ENCODE measurements at regions not wholly inside any gene's neighbourhood (a gene's known extent, or its start where the extent isn't known, plus 50 kb on each side); places are given as distances from the start of the nearest gene placed in this dataset.

- Histone ChIP-seq H3K27me3 (ENCODE audit: control insufficient read depth, insufficient read depth, low read length) (no peaks in the 10 kb centered on the region), H3K9me3 (ENCODE audit: control insufficient read depth in 2 of 3, insufficient read depth in 1 of 3, low read length in 3 of 3) (no peaks in the 10 kb centered on the region), H3K4me3 (ENCODE audit: low read length in 3 of 3) (no peak overlapping the region), H3K4me1 (ENCODE audit: control insufficient read depth in 2 of 3, insufficient read depth in 2 of 3, low read depth in 1 of 3, low read length in 3 of 3) (no peaks in the 10 kb centered on the region), H3K27ac (ENCODE audit: low read depth in 2 of 2, low read length in 2 of 2) (no peak overlapping the region), H3K9ac (ENCODE audit: low read length in 3 of 3) (no peak overlapping the region), H3K36me3 (ENCODE audit: control insufficient read depth in 2 of 3, insufficient read depth in 3 of 3, low read length in 3 of 3) (no peaks in the 10 kb centered on the region)
- FAIRE-seq (no peak), DNase-seq (no peak)
- intact Hi-C loops (cut with DNase I) = no loop called here
- TF ChIP-seq CTCF (IDR thresholded peaks at IDR 0.05; ENCODE audit: borderline replicate concordance, extremely low read depth, insufficient read depth) = no peak
Observed at GRCh38 chr5:91269198-91269597, 113.9 kb downstream of the ARRDC3 start.

DNA sequence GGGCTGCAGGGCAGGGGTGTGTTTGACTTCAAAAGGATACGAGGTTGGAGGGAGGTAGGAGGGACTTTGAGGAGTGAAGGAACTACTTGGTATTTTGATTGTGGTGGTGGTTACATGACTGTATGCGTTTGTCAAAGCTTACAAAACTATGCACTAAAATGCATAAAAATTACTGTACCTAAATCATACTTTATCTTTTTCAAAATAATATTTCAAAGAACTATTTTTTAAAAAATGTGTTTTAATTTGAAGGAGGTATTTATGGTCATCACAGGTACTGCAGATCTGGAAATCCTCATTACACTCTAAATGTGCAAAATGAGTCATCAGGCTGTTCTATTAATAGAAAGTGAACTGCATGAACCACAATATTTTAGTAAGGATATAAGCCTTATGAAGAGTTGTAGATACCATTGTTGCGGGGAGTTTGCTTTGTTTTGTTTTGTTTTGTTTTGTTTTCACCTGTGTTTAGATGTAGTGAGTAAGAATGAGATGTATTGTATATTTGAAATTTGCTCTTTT, 116.9 kb downstream of the ARRDC3 start:
- intact Hi-C loops (cut with DNase I) = no loop called here
- TF ChIP-seq CTCF (IDR thresholded peaks at IDR 0.05; ENCODE audit: borderline replicate concordance, extremely low read depth, insufficient read depth) = no peak
- no peaks in the 10 kb centered on the region for H3K9me3 ChIP-seq (ENCODE audit: control insufficient read depth in 2 of 3, insufficient read depth in 1 of 3, low read length in 3 of 3)
- no peaks in the 10 kb centered on the region for H3K4me1 ChIP-seq (ENCODE audit: control insufficient read depth in 2 of 3, insufficient read depth in 2 of 3, low read depth in 1 of 3, low read length in 3 of 3)
- H3K27ac ChIP-seq (ENCODE audit: low read depth in 2 of 2, low read length in 2 of 2) = no peak overlapping the region
- DNase-seq (peak in 1 of 5 donors; percentile 7), FAIRE-seq (peak; percentile 83)
- no peaks in the 10 kb centered on the region for H3K27me3 ChIP-seq (ENCODE audit: control insufficient read depth, insufficient read depth, low read length)
- no peak overlapping the region for H3K4me3 ChIP-seq (ENCODE audit: low read length in 3 of 3)
- H3K9ac ChIP-seq (ENCODE audit: low read length in 3 of 3) = no peak overlapping the region
- H3K36me3 ChIP-seq (ENCODE audit: control insufficient read depth in 2 of 3, insufficient read depth in 3 of 3, low read length in 3 of 3) = no peaks in the 10 kb centered on the region

DNA sequence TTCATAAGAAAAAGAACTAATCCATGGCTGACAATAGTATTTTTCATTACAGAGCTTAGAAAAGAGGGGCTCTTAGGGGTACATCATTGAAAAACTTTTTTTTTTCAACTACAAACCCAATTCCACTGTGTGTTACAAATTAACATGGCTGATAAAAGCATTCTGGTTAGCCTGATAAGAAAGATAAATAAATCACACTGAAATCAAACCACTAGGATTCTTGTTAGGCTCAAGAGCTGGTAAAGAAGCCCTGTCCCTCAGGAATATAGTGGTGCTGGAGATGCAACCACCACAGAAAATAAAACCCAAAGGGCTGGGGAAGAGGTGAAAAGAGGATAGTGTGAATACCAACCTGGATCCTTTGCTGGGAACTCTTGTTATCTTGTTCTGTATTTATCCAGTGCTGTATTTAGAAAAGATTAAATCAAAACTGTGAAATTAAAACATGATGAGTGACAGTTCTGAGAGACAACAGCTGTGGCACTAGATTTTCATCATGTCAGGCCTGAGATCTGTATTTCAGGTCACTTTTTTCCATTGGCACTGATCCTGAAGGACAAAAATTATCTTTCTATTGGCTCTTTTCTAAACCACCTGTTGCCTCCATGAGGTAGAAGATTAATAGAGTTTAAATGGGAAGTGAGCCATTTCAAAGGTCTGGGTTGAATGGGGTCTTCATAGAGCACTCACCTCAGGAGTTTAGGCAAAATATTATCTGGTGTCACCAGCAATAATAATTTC, 118.6 kb downstream of the ARRDC3 start:
- DNase-seq = no peak
- intact Hi-C loops (cut with DNase I) = no loop called here
- H3K4me3 ChIP-seq (ENCODE audit: low read length in 3 of 3) = no peak overlapping the region
- H3K27me3 ChIP-seq (ENCODE audit: control insufficient read depth, insufficient read depth, low read length) = no peaks in the 10 kb centered on the region
- FAIRE-seq = no peak
- H3K36me3 ChIP-seq (ENCODE audit: control insufficient read depth in 2 of 3, insufficient read depth in 3 of 3, low read length in 3 of 3) = no peaks in the 10 kb centered on the region
- no peak for TF ChIP-seq CTCF (IDR thresholded peaks at IDR 0.05; ENCODE audit: borderline replicate concordance, extremely low read depth, insufficient read depth)
- H3K9ac ChIP-seq (ENCODE audit: low read length in 3 of 3) = no peak overlapping the region
- H3K4me1 ChIP-seq (ENCODE audit: control insufficient read depth in 2 of 3, insufficient read depth in 2 of 3, low read depth in 1 of 3, low read length in 3 of 3) = no peaks in the 10 kb centered on the region
- H3K9me3 ChIP-seq (ENCODE audit: control insufficient read depth in 2 of 3, insufficient read depth in 1 of 3, low read length in 3 of 3) = no peaks in the 10 kb centered on the region
- H3K27ac ChIP-seq (ENCODE audit: low read depth in 2 of 2, low read length in 2 of 2) = no peak overlapping the region
